Esophagus mucosa (tissue), 1 donor: ENCODE measurements at regions not wholly inside any gene's neighbourhood (a gene's known extent, or its start where the extent isn't known, plus 50 kb on each side); places are given as distances from the start of the nearest gene placed in this dataset.
A peak's percentile ranks its signal among the peaks of the same experiment; 100 is the strongest.
"Not testable (repeated sequence)": the region's sequence is repeated elsewhere in the genome, so short reads cannot be mapped to it uniquely, and the experiment has no call there.

Experiments used
- ATAC-seq: fragments of 200-7000 bp; cut with Tn5 transposase; one replicate; pipeline ENCODE4 v1.9.1; 2020
- donor health status: DM: yes; HTN: yes; CAD: no.

DNA sequence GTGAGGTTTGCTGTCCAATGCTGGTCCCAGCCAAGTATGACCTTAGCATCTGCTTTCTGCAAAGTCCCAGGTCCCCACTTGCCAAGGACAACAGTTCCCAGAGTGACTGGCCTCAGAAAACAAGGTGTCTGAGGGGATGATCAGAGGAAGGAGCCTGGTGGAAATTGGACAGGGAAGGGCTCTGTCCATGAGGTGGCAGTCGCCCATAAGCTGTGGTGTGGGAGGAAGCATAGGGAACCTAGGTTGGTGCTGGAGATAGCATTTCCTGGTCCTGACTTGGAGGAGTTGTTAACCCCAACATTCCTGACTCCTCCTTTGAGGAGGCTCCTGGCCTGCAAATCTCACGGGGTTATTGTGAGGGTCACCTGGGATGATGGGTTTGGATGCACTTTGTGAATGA lies 77.8 kb downstream of the LIMS4 start:
- peak; percentile 63 for ATAC-seq

DNA sequence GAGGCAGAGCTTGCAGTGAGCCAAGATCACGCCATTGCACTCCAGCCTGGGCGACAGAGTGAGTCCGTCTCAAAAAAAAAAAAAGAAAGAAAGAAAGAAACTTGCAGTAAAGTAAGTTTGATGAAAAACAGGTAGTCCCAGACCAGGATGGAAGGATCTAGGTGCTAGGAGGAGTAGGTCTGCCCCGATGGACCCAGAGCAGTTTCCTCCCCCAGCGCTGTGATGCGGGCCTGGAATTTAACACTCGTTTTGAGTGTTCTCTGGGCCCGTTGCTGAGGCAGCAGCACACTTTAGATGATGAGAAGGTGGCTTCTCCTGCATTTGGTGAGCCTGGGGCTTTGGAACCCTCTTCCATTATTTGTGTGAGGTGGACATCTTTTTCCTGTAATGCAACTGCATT lies 80.2 kb downstream of the LIMS4 start:
- not testable (repeated sequence) for ATAC-seq

DNA sequence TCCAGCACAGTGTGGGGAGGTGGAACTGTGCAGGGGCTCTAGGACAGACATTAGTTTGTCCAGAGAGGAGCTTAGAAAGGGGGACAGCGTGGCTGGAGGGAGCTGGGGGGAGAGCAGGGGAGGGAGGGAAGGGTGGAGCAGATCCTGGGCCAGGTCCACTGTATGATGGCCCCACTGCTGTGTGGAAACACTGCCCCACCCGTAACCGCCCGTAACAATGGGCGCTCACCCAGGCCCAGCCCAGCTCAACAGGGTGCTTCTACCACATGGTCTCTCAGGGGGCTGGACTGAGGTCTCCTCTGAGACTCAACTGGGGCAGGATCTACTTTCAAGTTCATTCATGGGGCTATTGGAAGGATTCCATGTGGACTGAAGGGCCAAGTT lies 81.6 kb downstream of the LIMS4 start:
- ATAC-seq = peak; percentile 4

DNA sequence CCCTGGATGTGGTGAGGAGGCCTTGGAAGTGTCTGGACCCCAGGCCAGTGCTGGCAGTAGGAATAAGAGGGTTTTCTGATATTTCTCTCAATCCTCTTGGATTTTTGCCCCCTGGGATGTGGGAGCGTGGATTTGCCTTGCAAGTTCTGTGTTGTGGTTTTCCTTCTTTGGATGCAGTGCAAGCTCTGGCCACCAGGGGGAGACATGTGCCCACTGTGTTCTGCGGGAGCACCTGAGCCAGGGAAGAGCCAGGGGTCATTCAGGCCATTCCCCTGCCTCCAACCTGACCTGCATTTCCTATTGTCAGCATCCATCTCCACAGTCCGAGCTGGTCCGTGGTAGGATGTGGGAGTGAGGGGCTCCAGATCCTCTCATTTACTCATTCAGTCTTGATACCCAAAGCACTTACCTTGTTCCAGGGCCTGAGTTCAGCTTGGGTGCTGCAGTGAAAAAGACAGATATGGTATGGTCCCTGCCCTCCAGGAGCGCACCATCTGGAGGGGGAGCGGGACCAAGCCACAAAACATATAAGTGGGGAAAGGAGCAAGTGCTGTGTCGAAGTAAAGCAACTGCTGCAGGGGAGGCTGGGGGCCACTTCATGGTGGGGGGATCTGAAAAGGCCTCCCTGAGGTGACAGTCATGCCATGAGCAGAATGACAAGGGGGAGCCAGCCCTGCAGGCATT lies 82.1 kb downstream of the LIMS4 start:
- ATAC-seq = peak; percentile 55

DNA sequence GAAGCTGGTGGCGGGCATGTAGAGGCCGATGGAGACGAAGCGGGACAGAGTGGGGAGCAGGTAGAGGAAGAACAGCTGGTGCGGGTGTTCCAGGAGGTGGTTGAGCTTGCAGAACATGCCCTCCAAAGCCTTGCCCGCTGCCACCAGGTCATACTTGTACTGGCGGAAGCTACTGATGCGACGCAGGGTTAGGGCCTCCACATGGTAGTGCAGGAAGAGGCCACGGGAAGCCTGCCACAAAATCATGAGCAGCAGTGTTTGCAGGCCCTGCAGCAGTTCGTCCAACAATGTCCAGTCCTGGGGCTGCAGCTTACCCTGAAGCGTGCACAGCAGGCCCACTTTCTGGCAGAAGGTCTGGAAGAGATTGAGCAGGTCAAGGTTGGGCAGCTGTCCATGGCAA lies 85.6 kb downstream of the LIMS4 start:
- not testable (repeated sequence) for ATAC-seq

DNA sequence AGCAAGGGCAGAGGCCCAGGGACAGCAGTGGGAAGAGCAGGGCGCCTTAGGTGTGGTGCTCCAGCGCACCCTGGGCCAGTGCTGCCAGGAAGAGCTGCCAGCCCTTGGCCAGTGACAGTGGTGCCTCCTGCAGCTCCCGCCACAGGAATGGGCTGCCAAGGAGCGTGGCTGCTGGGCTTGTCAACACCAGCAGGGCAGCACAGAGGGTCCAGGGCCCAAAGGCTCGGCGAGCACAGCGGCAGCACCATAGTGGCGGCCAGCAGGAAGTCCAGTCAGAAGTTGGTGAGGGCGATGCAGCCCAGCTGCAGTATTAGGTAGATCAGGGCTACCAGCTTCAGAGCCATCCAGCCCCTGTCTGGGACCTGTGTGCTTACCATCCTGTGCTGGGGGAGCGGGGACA lies 86.1 kb downstream of the LIMS4 start:
- not testable (repeated sequence) for ATAC-seq

DNA sequence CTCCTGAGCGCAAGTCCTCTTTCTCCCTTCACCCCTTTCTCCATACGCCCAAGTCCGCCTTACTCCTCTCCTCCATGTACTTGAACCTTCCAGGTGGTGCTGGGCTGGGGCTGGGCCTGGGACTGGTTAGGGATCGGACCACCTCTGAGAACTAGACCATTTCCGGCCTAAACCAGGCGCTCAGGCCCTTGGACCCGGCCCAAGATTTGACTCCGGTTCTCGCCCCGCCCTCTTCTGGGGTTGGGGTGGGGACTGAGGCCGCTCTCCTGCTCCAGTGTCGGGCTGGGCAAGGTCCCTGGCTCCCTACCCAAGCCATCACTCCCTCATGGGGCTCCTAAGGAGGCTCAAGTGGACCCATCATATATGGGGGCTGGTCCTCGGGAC lies 87.9 kb downstream of the LIMS4 start:
- peak; percentile 61 for ATAC-seq

DNA sequence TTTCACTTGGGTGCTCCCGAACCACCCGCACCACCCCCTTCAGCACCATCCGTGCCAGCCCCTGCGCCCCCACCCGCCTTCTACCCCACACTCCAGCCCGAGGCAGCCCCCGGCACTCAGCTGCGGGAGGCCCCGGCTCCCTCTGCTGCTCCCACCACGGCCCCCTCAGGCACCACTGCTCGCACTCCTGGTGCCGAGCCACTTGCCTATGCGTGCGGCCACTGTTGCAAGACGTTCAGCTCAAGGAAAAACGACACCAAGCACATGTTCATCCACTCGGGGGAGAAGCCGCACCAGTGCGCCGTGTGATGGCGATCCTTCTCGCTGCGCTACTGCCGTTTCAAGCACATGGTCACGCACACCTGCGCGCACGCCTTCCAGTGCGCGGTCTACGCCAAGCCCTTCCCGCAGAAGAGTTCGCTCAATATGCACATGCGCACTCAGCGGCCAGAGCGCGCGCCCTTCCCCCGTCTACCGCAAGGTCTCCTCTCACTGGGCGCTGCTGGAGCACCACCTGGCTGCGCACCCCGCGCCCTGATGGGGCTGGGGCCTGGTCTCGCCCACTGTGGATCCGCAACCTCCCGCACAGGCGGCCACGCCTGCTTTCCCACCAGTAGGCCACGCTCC lies 88.4 kb downstream of the LIMS4 start:
- peak; percentile 88 for ATAC-seq

DNA sequence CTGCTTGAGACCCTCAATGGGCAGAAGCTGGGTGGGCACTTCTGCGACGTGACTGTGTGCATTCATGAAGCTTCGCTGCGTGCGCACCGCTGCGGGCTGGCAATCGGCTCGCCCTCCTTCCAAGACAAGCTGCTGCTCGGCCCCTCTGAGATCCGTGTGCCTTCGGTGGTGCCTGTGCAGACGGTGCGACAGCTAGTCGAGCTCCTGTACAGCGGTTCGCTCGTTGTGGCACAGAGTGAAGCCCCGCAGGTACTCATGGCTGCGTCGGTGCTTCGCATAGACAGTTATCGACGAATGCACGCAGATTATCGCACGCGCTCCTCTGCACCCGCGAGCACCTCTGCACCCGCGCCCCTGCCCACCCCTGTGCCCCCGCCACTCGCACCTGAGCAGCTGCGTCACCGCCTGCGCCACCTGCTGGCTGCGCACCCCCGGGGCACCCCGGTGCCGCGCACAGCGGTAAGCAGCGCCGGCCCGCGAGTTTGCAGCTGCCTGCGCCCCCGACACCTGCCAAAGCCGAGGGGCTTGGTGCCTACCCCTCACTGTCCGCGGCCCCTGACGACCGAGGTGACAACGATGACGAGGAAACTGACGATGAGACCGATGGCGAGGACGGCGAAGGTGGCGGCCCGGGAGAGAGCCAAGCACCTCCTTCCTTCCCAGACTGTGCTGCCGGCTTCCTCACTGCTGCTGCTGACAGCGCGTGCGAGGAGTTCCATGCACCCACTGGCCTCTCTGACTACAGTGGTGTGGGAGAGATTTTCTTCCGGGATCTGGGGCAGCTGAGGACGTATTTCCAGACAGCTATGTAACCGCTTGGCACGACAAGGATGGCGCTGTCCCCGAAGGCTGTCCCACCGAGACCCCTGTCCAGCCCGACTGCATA lies 89.2 kb downstream of the LIMS4 start:
- peak; percentile 71 for ATAC-seq

DNA sequence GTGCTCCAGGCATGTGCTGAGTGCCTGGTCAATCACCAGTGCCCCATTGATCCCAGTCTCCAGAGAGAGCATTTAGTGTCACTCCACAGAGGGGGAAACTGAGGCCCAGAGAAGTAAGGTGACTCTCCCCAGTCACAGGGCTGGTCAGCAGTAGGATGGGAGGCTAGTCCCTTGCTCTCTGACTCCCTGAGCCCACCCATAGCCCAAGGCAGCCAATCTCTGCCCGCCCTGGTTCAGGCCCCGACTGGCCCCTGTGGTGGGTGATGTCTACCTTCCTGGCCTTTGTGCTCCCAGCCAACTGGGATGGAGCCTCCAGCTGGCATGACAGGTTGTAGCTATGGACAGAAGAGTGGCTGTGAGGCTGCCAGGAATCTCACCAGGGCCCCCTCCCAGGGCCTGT lies 99.1 kb downstream of the LIMS4 start:
- ATAC-seq = not testable (repeated sequence)

DNA sequence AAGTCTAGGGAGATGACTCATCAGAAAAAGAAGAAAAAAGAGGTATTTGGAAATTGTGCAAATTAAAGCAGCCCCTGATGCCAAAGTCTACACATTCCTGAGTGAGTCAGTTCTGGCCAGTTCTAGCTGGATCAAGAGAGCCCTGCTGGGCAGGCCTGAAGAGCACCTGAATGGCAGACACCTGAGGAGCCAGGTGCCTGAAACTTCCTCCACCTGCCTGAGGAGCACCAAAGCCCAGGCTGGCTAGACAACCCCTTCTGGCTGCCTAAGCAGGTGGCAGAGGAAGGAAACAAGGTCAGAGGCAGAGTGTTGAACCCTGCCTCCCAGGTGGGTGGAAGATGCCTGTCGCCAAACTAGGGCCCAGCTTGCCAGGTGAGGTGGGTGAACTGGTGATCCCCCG lies 101.0 kb downstream of the LIMS4 start:
- not testable (repeated sequence) for ATAC-seq

DNA sequence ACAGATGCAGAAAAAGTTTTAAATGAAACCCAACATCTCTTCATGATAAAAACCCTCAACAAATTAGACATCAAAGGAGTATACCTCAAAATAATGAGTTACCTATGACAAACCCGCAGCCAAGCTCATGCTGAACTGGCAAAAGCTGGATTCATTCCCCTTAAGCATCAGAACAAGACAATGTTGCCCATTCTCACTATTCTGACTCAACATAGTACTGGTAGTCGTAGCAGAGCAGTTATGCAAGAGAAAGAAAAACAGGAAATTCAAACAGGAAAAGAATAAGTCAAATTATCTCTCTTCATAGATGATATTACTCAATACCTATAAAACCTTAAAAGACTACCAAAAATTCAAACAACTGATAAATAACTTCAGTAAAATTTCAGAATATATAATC lies 115.0 kb downstream of the LIMS4 start:
- peak; percentile 72 for ATAC-seq

DNA sequence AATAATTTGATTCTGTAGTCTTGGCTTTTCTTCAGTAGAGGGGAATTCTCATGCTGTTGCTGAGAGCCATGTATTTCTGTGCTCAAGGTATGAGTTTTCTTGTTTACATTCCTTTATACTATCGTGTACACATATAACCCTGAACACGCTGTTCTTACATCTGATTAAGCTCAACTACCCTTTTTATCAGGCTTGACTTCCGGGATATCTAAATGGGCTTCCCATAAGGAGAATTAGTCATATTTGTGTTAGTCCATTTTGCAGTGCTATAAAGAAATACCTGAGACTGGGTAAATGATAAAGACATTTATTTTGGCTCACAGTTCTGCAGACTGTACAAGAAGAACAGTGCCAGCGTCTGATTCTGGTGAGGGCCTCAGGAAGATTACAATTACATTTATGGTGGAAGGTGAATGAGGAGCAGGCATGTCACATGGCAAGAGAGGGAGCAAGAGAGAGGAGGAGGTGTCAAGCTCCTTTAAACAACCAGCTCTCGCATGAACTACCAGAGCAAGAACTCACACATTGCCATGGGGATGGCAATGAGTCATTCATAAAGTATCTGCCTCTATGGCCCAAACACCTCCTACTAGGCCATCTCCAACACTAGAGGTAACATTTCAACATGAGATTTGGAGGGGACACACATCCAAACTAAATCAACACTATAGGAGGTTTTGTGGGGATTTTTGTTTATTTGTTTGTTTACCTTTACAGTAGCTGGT lies 118.2 kb downstream of the LIMS4 start:
- peak; percentile 85 for ATAC-seq

DNA sequence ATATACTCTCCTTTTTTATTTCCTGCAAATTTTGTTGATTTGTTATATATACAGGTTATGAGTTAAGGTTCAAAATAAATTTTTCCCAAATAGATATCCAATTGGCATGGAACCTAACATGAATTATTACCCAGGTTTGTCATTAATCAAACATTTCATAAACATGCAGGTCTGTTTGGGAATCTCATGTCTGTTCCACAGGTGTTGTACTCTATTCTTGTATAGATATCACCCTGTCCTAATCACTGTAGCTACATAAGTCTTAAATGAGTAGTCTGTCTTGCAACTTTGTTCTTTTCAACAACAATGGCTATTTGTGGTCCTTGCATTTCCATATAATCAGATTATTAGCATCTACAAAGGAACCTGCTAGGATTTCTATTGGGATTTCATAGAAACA lies 121.9 kb downstream of the LIMS4 start:
- not testable (repeated sequence) for ATAC-seq

DNA sequence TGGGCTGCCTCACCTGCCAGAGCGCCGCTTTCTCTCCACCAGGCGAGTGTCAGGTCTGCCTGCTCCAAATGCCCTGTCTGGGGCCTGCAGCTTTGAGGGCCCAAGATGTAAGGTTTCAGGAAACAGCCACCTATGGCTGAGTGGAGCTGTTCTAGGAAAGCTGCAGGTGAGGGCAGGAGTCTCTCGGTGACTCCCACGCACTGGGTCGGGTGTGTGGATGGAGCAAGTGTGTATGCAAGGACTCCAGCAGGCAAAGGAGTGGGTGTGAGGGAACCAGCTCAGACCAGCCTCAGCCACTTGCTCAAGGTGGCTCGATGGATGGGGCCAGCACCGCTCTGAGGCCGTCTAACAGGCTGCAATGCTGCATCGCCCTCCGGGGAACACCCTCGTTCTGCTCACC lies 123.7 kb downstream of the LIMS4 start:
- peak; percentile 30 for ATAC-seq

DNA sequence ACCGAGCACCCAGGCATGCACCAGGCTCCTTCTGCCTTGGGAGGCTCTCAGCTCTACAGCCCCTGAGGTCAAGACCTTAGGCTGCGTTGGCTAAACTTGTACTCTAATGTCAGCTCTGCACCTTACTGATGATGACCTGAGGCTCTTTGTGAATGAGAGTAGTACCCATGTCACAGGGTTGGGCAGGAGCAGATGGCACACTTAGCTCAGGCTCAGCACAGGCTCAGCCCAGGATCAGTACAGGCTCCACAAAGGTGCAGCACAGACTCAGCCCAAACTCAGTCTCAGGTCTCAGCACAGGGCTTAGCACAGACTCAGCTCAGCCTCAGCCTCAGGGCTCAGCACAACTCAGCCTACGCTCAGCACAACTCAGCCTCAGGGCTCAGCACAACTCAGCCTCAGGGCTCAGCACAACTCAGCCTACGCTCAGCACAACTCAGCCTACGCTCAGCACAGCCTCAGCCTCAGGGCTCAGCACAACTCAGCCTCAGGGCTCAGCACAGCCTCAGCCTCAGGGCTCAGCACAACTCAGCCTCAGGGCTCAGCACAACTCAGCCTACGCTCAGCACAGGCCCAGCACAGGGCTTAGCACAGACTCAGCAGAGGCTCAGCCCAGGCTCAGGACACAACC lies 128.1 kb downstream of the LIMS4 start:
- peak; percentile 30 for ATAC-seq

DNA sequence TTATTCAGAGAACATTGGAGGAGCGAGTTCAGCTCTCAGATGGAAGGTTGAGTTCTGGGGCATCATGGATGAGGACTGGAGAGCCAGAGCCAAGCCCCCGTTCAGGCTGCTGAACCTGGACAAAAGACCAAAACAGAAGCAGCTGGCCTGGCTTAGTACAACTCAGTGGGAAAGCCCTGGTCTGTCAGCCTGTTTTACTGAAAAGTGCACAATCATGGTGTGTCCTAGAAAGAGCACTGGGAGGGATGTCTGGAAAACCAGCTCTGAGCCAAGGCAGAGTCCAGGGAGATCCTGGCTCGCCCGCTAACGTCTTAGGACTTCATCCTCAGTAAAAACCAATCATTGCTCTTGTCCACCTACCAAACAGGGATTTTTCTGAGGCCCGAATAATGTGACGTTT lies 129.7 kb upstream of the MTLN start:
- ATAC-seq = not testable (repeated sequence)

DNA sequence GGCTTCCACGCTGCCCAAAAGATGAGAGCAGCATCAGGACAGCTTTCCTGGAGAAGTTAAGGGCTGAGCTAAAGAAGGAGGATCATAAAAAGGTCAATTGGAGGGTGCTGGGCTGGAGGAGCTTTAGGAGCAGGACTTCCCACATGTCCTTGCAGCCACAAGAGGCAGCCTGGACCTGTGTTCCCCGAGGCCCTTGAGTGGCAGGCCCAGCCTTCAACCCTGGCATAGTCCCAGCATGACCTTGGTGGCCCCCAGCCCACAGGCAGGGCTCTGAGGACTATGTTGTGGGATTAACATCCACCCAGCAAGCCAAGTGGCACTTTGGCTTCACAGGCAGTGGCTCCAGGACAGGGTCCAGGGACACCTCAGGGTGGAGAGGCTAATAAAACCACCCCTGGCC lies 126.8 kb upstream of the MTLN start:
- not testable (repeated sequence) for ATAC-seq

DNA sequence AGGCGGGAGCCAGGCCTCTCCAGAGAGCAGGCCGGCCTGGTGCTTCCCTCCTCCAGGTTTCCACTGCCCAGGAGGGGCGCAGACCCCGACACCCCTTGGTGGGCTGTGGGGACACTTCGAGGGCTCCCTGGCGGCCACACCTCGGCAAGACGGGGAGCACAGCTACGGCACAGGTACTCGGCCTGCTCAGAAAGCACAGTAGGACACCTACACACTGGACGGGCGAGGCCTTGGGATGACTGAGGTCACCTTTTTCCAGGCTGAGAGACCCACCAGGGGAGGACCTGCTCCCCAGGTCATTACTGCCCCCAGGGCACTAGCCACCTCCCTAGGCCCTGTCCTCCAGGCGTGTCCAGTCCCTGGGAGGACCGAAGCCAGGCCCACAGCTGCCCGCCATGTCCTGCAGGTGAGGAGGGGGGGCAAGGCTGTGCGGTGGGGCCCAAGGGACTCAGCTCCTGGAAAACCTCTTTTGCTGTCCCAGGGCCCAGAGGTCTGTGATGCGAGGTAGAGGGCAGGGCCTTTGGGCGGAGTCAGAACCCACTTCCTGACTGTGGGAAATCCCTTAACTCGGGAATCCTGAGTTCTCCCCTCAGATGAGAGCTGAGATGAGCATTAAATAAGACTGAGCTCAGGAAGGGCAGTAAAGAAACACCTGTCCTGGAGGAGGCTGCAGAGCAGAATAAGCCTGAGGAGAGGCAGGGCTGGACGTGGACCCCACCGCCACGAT lies 126.1 kb upstream of the MTLN start:
- ATAC-seq = not testable (repeated sequence)

DNA sequence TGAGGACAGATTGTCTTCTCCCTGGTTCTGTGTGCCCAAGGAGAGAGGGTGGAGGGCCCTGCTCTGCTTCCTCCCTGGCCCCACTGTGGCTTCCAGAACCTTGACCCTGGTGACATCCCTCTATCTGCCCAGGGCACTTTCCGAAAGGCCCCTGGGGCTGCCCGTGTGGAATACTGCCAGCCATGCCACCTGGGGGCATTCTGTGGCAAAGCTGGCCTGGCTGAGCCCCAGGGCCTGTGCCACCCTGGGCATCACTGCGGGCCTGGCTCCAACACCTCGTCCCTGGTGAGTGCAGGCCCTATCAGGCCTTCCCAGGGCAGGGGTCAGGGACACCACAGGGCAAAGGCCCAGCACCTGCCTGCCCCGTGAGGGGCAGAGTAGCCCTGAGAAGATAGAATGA lies 123.7 kb upstream of the MTLN start:
- ATAC-seq = not testable (repeated sequence)

DNA sequence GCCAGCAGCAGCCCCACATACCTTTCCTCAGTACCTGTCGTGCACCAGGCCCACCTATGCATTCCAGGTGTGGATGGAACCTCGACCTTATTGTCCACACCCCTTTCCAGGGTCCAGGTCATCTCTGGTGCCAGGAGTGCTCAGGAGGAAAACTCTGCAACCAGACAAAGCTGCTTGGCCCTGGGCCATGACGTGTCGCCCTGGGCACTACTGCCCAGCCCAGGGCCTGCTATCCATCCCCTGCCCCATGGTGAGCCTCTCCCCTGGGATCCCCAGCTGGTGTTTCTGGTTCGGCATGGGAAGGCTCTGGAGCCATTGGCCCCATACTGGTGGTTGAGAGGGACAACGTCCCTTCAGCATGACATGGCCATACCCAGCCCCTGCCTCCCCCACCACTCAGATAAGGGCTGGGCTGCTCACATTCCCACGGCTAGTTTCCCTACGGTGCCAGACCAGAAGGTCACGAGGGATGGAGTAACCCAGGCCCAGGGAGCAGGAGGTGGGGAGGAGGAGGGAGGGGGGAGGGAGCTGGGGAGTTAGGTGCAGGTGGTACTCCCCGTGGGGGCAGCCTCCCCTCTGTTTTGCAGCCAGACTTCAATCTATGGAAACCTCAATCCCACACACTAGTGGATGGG lies 123.2 kb upstream of the MTLN start:
- not testable (repeated sequence) for ATAC-seq
